ENCODE measurements at regions not wholly inside any gene's neighbourhood (a gene's known extent, or its start where the extent isn't known, plus 50 kb on each side); places are given as distances from the start of the nearest gene placed in this dataset.
"Not testable (repeated sequence)": the region's sequence is repeated elsewhere in the genome, so short reads cannot be mapped to it uniquely, and the experiment has no call there.

- DNase-seq: no peak
These were observed 78.0 kb upstream of the SPRY4 start for GRCh38 chr5:142402752-142403318.

- no peak for DNase-seq
These were observed 75.6 kb upstream of the SPRY4 start for GRCh38 chr5:142400415-142400814.

GRCh38 chr5:142399891-142400290 lies 75.1 kb upstream of the SPRY4 start:
- no peak for DNase-seq

- DNase-seq: no peak
These were observed 73.9 kb upstream of the SPRY4 start for GRCh38 chr5:142398730-142399055.

GRCh38 chr5:142398011-142398729 lies 73.3 kb upstream of the SPRY4 start:
- DNase-seq: not testable (repeated sequence)

- DNase-seq: no peak
These were observed 72.4 kb upstream of the SPRY4 start for GRCh38 chr5:142397178-142397577.

- no peak for DNase-seq
These were observed 71.7 kb upstream of the SPRY4 start for GRCh38 chr5:142396436-142397038.

GRCh38 chr5:142395334-142395733 lies 70.5 kb upstream of the SPRY4 start:
- DNase-seq: no peak

- peak; percentile 39 for DNase-seq
These were observed 66.4 kb upstream of the SPRY4 start for GRCh38 chr5:142391058-142391845.

- DNase-seq: peak; percentile 42
These were observed 65.5 kb upstream of the SPRY4 start for GRCh38 chr5:142390334-142390733.

- DNase-seq: peak; percentile 60
These were observed 63.9 kb upstream of the SPRY4 start for GRCh38 chr5:142388696-142389095.

- DNase-seq: no peak
These were observed 62.3 kb upstream of the SPRY4 start for GRCh38 chr5:142387024-142387682.

GRCh38 chr5:142386137-142387023 lies 61.6 kb upstream of the SPRY4 start:
- DNase-seq: no peak

- DNase-seq: peak; percentile 92
These were observed 60.4 kb upstream of the SPRY4 start for GRCh38 chr5:142385194-142385593.

GRCh38 chr5:142384014-142384413 lies 59.2 kb upstream of the SPRY4 start:
- DNase-seq: no peak

- no peak for DNase-seq
These were observed 57.4 kb upstream of the SPRY4 start for GRCh38 chr5:142382186-142382585.

GRCh38 chr5:142378737-142379634 lies 54.2 kb upstream of the SPRY4 start:
- DNase-seq: no peak

GRCh38 chr5:142375944-142376411 lies 51.2 kb upstream of the SPRY4 start:
- DNase-seq: no peak
